ENCODE measurements at regions not wholly inside any gene's neighbourhood (a gene's known extent, or its start where the extent isn't known, plus 50 kb on each side); places are given as distances from the start of the nearest gene placed in this dataset.

DNA sequence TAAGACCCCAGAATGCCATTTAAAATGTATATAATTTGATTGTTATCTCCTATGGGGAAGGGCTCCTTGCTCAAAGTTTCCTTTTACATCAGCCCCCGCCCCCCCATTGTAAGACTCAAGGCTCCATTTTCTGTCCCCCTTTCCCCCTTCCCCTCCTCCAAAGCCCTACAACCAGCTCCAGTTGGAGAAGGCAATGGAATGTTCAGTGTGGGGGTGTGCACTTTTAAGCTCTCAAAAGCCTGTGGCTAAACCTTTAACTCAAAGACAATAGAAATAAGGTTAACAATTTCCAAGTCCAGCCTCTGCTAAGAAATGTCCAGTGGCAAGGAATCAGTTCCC, 114.7 kb downstream of the NOG start:
- H3K4me3 ChIP-seq = no peak overlapping the region
- no peaks in the 10 kb centered on the region for H3K36me3 ChIP-seq
- H3K4me1 ChIP-seq = no peaks in the 10 kb centered on the region
- no peak overlapping the region for H3K27ac ChIP-seq
- FAIRE-seq (no peak), ATAC-seq (no peak), DNase-seq (no peak)
- H3K27me3 ChIP-seq = no peaks in the 10 kb centered on the region
- intact Hi-C loops (cut with DNase I) = no loop called here
- TF ChIP-seq, protein P1, sequence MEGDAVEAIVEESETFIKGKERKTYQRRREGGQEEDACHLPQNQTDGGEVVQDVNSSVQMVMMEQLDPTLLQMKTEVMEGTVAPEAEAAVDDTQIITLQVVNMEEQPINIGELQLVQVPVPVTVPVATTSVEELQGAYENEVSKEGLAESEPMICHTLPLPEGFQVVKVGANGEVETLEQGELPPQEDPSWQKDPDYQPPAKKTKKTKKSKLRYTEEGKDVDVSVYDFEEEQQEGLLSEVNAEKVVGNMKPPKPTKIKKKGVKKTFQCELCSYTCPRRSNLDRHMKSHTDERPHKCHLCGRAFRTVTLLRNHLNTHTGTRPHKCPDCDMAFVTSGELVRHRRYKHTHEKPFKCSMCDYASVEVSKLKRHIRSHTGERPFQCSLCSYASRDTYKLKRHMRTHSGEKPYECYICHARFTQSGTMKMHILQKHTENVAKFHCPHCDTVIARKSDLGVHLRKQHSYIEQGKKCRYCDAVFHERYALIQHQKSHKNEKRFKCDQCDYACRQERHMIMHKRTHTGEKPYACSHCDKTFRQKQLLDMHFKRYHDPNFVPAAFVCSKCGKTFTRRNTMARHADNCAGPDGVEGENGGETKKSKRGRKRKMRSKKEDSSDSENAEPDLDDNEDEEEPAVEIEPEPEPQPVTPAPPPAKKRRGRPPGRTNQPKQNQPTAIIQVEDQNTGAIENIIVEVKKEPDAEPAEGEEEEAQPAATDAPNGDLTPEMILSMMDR (IDR thresholded peaks at IDR 0.05) = no peak
- 43 to 55% methylated on average over 1 of the region's 1 CpG for WGBS, 2 donors
- no peaks in the 10 kb centered on the region for H3K9me3 ChIP-seq

DNA sequence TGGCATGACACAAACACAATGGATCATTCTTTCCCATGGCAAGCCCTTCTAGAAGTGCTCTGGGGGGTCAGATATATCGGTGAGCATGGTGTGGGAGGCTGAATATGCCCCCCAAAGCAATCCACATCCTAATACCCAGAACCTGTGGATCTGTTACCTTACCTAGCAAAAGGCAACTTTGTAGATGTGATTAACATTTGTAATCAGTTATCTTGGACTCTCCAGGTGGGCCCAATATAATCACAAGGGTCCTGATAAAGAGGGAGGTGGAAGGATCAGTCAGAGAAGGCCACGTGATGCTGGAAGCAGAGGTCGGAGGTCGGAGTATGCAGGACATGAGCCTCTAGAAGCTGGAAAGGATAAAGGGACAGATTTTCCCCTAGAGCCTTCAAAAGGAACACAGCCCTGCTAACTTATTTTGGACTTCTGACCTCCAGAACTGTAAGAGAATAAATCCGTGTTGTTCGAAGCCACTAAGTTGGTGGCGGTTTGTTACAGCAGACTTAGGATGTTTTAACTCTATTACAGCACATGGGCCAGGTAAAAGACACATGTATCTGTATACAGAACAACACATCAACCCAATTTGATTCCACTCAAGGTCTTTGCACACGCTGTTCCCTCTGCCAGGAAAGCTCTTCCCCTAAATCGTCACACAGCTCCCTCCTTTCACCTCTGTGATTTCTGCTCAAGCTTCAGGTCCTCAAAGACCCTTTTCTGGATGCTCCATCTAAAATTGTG, 115.3 kb downstream of the NOG start:
- Histone ChIP-seq H3K4me1 (no peaks in the 10 kb centered on the region), H3K27me3 (no peaks in the 10 kb centered on the region), H3K27ac (no peak overlapping the region), H3K9me3 (no peaks in the 10 kb centered on the region), H3K36me3 (no peaks in the 10 kb centered on the region), H3K4me3 (no peak overlapping the region)
- DNase-seq (no peak), ATAC-seq (no peak), FAIRE-seq (no peak)
- intact Hi-C loops (cut with DNase I) = no loop called here
- TF ChIP-seq, protein P1 (IDR thresholded peaks at IDR 0.05) = no peak
- WGBS, 2 donors = 58 to 60% methylated on average over 9 of the region's 9 CpGs

DNA sequence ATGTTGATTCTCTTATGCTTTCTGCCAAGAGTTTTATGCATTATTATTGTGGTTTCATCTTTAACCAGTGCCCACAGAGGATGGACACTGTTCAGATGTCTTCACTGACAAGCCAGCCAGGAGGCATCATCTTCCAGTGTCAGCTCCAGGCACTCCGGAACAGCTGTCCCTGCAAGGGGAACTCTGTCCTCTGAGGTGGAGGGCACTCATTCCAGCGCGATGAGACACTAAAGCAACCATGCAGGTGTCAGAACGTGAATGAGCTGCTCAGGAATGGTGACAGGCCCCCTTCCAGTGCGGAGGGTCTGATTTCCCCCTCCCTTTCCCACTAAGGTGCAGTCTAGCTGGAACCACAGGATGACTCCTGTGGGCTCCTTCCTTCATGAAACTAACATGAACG, 117.5 kb downstream of the NOG start:
- TF ChIP-seq, protein P1 (IDR thresholded peaks at IDR 0.05) = no peak
- intact Hi-C loops (cut with DNase I) = no loop called here
- DNase-seq = no peak

DNA sequence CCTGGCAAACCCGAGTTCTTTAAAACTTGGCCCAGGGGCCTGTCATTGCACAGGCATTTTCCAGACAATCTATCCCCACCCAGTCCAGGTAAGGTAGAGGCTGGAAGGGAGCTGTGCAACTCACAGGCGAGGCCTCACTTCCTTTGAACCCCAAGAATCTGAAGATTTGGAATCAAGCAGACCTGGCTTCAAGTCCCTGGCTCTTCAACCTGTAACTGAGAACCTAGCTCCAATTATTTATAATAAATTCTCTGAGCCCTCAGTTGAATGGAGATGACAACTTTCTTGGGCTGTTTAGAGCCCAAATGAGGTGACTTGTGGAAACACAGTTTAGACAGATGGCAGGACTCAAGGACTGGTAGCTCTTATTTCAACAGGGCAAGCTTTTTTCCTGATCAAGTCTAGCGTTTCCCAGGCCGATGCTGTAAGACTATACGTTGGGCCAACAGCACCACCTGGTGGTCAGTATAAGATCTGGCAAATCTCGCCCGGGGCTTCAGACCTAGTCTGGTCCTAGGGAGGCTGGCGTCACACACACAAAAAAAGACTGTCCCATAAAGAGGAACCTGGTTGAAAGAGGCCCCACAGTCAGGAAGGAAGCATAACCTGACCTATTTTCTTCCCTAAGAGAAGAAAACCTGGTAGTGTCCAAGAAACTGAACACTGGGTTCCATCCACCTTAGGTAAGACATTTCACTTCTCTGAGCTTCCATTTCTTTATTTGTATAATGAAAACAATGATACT, 117.9 kb downstream of the C17orf67 start:
- no peaks in the 10 kb centered on the region for H3K4me1 ChIP-seq
- intact Hi-C loops (cut with DNase I) = loop anchor here in 2 of 3 donors (5.0 kb wide), 1 partner anchor 123 kb away; the partner anchor contains the start of gene NOG (in 2 of the 2)
- TF ChIP-seq, protein P1 (IDR thresholded peaks at IDR 0.05) = peak; percentile 65 to 81 (median 78)
- H3K36me3 ChIP-seq = no peaks in the 10 kb centered on the region
- H3K27ac ChIP-seq = no peak overlapping the region
- H3K27me3 ChIP-seq = no peaks in the 10 kb centered on the region
- ATAC-seq (peak; percentile 87 to 99 (median 96)), FAIRE-seq (no peak), DNase-seq (peak; percentile 43 to 86 (median 73))
- H3K9me3 ChIP-seq = no peaks in the 10 kb centered on the region
- no peak overlapping the region for H3K4me3 ChIP-seq
- WGBS, 2 donors = 17% methylated on average over 8 of the region's 8 CpGs

More for the DNA sequence above, 117.5 kb downstream of the NOG start:
- Histone ChIP-seq H3K4me3 (no peak overlapping the region), H3K4me1 (no peaks in the 10 kb centered on the region), H3K36me3 (no peaks in the 10 kb centered on the region), H3K27ac (no peak overlapping the region), H3K9me3 (no peaks in the 10 kb centered on the region), H3K27me3 (no peaks in the 10 kb centered on the region)
- ATAC-seq (no peak), FAIRE-seq (no peak)
- WGBS, 2 donors = 66 to 69% methylated on average over 6 of the region's 6 CpGs

DNA sequence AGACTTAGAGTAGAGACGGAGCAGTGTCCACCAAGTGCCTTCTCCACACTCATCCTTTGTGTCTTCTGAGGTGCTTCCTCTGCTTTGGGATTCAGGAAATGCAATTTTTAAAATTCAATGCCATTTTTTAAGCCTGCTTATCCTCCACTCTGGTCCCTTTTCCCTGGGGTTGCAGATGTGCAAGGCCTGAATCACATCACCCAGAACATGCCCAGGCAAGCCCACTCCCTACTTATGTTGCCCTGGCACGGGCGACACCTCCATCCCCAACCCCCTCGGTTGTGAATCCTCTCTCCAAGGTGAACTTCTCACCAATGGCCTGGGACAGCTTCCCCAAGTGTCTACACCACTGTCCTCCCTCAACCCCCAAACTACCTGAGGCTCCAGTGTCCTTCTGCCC, 116.2 kb downstream of the C17orf67 start:
- FAIRE-seq (no peak), DNase-seq (no peak), ATAC-seq (no peak)
- Histone ChIP-seq H3K36me3 (no peaks in the 10 kb centered on the region), H3K27ac (no peak overlapping the region), H3K27me3 (no peaks in the 10 kb centered on the region), H3K4me1 (no peaks in the 10 kb centered on the region), H3K4me3 (no peak overlapping the region), H3K9me3 (no peaks in the 10 kb centered on the region)
- WGBS, 2 donors = 77 to 83% methylated on average over 4 of the region's 4 CpGs
- intact Hi-C loops (cut with DNase I) = loop anchor here in 2 of 3 donors (5.0 kb wide), 1 partner anchor 125 kb away; the partner anchor contains the start of gene NOG (in 2 of the 2)
- TF ChIP-seq, protein P1 (IDR thresholded peaks at IDR 0.05) = no peak
